NCI-H510A treated with DMSO at 0.1 percent for 48 hours (cell line): ENCODE measurements at regions not wholly inside any gene's neighbourhood (a gene's known extent, or its start where the extent isn't known, plus 50 kb on each side); places are given as distances from the start of the nearest gene placed in this dataset.
"Not testable (repeated sequence)": the region's sequence is repeated elsewhere in the genome, so short reads cannot be mapped to it uniquely, and the experiment has no call there.

Source experiments
- DNase-seq: peaks from one replicate; lab custom pipeline; 2025; lab: John Stamatoyannopoulos, UW

GRCh38 chr6:79431537-79431933 is 105.7 kb downstream of the LCA5 start:
- no peak for DNase-seq

GRCh38 chr6:79430913-79431536 is 106.2 kb downstream of the LCA5 start:
- DNase-seq, result no peak

GRCh38 chr6:79427721-79428120 is 109.5 kb downstream of the LCA5 start:
- DNase-seq, result no peak

- no peak for DNase-seq
Measured at GRCh38 chr6:79426625-79427278, 110.5 kb downstream of the LCA5 start.

GRCh38 chr6:79425589-79426311 is 111.5 kb downstream of the LCA5 start:
- no peak for DNase-seq

GRCh38 chr6:79423216-79423615 is 114.0 kb downstream of the LCA5 start:
- no peak for DNase-seq

- no peak for DNase-seq
Measured at GRCh38 chr6:79422666-79423065, 114.6 kb downstream of the LCA5 start.

- DNase-seq, result peak; percentile 48
Measured at GRCh38 chr6:79421707-79422484, 115.3 kb downstream of the LCA5 start.

- DNase-seq, result no peak
Measured at GRCh38 chr6:79421001-79421411, 116.2 kb downstream of the LCA5 start.

- peak; percentile 39 for DNase-seq
Measured at GRCh38 chr6:79420054-79420453, 117.2 kb downstream of the LCA5 start.

GRCh38 chr6:79416931-79417330 is 120.3 kb downstream of the LCA5 start:
- DNase-seq, result no peak

- DNase-seq, result no peak
Measured at GRCh38 chr6:79413562-79414002, 123.6 kb downstream of the LCA5 start.

- no peak for DNase-seq
Measured at GRCh38 chr6:79410806-79411205, 126.4 kb downstream of the LCA5 start.

- DNase-seq, result no peak
Measured at GRCh38 chr6:79408256-79408974, 128.8 kb downstream of the LCA5 start.

GRCh38 chr6:79404677-79405076 is 132.6 kb downstream of the LCA5 start:
- DNase-seq, result no peak

GRCh38 chr6:79404261-79404660 is 133.0 kb downstream of the LCA5 start:
- DNase-seq, result no peak

GRCh38 chr6:79403563-79403962 is 133.7 kb downstream of the LCA5 start:
- no peak for DNase-seq

- DNase-seq, result no peak
Measured at GRCh38 chr6:79403086-79403485, 134.1 kb downstream of the LCA5 start.

- no peak for DNase-seq
Measured at GRCh38 chr6:79399499-79399898, 137.7 kb downstream of the LCA5 start.

- not testable (repeated sequence) for DNase-seq
Measured at GRCh38 chr6:79398617-79399016, 138.6 kb downstream of the LCA5 start.

- DNase-seq, result no peak
Measured at GRCh38 chr6:79396625-79397024, 140.6 kb downstream of the LCA5 start.

- DNase-seq, result no peak
Measured at GRCh38 chr6:79394690-79395089, 142.5 kb downstream of the LCA5 start.
